ENCODE measurements at regions not wholly inside any gene's neighbourhood (a gene's known extent, or its start where the extent isn't known, plus 50 kb on each side); places are given as distances from the start of the nearest gene placed in this dataset.
"Not testable (repeated sequence)": the region's sequence is repeated elsewhere in the genome, so short reads cannot be mapped to it uniquely, and the experiment has no call there.

DNA sequence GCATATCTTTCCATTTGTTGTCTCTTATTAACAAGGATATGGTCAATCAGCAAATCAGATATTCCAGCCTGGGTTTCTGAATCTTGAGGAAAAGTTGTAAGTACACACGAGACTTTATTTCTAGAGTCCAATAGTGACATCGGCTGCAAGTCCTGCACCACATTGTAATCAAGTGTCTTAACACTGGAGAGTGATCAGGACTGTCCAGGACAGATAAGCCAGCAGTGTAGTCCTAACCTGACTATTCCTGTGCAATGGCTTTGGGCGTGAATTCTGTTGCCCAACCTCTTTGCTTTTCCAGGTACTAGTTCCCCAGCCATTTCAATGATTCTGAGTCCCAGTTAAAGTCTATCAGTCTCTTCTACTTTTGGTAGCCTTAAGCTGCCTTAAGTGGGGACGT, 395.0 kb downstream of the PCDH10 start:
- Histone ChIP-seq H3K4me3 (replicated peaks in 1 of 3; ENCODE audit: low read depth in 2 of 3, low read length in 3 of 3) (no peak overlapping the region), H3K4me2 (replicated peaks; ENCODE audit: extremely low read depth, low read length, poor library complexity, severe bottlenecking) (no peak overlapping the region), H3K4me1 (ENCODE audit: control insufficient read depth in 1 of 2, insufficient read depth in 2 of 2, low read length in 2 of 2) (no peaks in the 10 kb centered on the region), H4K20me1 (ENCODE audit: insufficient read depth, low read length) (no peaks in the 10 kb centered on the region), H3K27me3 (ENCODE audit: control insufficient read depth in 2 of 2, insufficient read depth in 2 of 2, low read length in 2 of 2) (no peaks in the 10 kb centered on the region), H3K9me3 (replicated peaks in 1 of 2; ENCODE audit: control insufficient read depth in 1 of 2, insufficient read depth in 1 of 2, low read length in 2 of 2) (no peaks in the 10 kb centered on the region), H2AFZ (ENCODE audit: insufficient read depth, low read depth, low read length, poor library complexity, severe bottlenecking) (no peak overlapping the region), H3K27ac (ENCODE audit: low read depth in 1 of 2, low read length in 2 of 2) (no peak overlapping the region), H3K36me3 (replicated peaks in 1 of 2; ENCODE audit: control insufficient read depth in 1 of 2, insufficient read depth in 2 of 2, low read length in 2 of 2) (no peaks in the 10 kb centered on the region), H3K9ac (ENCODE audit: insufficient read depth, low read length, poor library complexity, severe bottlenecking) (no peak overlapping the region), H3K79me2 (ENCODE audit: insufficient read depth, low read length) (no peaks in the 10 kb centered on the region)
- no peaks in the 10 kb centered on the region for H3K36me3 Mint-ChIP-seq
- H3K27ac Mint-ChIP-seq: no peak overlapping the region
- WGBS (ENCODE audit: insufficient coverage): 75% methylated on average over 3 of the region's 4 CpGs
- H3K4me1 Mint-ChIP-seq: no peaks in the 10 kb centered on the region
- TF ChIP-seq, protein P1, sequence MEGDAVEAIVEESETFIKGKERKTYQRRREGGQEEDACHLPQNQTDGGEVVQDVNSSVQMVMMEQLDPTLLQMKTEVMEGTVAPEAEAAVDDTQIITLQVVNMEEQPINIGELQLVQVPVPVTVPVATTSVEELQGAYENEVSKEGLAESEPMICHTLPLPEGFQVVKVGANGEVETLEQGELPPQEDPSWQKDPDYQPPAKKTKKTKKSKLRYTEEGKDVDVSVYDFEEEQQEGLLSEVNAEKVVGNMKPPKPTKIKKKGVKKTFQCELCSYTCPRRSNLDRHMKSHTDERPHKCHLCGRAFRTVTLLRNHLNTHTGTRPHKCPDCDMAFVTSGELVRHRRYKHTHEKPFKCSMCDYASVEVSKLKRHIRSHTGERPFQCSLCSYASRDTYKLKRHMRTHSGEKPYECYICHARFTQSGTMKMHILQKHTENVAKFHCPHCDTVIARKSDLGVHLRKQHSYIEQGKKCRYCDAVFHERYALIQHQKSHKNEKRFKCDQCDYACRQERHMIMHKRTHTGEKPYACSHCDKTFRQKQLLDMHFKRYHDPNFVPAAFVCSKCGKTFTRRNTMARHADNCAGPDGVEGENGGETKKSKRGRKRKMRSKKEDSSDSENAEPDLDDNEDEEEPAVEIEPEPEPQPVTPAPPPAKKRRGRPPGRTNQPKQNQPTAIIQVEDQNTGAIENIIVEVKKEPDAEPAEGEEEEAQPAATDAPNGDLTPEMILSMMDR (IDR thresholded peaks at IDR 0.05): no peak
- peaks cover 0 to 4% (median 0%) of the 10 kb centered on the region in 7 donors for H3K9me3 Mint-ChIP-seq
- intact Hi-C loops (cut with micrococcal nuclease): no loop called here
- no peak overlapping the region for H3K4me3 Mint-ChIP-seq
- H3K27me3 Mint-ChIP-seq (ENCODE audit: low read depth in 3 of 3): no peaks in the 10 kb centered on the region
- DNase-seq: no peak

DNA sequence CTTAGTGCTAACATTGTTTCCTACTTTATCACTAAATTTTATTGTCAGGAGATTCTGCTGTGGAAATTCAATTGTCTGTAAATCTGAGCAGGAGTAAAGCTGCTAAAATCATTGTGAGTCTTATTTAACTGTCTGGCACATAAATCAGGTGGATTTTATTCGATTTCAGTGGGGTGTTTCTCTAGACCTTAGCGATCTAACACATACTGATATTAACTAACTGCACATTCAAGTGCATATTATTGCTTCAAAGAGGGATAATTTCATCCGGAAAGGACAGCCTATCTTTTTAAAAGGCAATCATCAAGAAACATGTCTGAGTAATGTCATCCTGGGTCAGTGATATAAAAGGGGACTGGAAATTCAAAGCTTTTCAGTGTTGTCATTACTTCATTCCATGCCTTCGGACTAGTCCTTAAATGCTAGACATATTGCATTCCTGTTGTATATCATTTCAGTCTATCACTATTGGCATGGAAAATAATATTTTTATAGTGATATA, 388.7 kb downstream of the PCDH10 start:
- Histone ChIP-seq H3K9ac (ENCODE audit: insufficient read depth, low read length, poor library complexity, severe bottlenecking) (no peak overlapping the region), H3K4me1 (ENCODE audit: control insufficient read depth in 1 of 2, insufficient read depth in 2 of 2, low read length in 2 of 2) (no peaks in the 10 kb centered on the region), H3K9me3 (replicated peaks in 1 of 2; ENCODE audit: control insufficient read depth in 1 of 2, insufficient read depth in 1 of 2, low read length in 2 of 2) (no peaks in the 10 kb centered on the region), H3K4me3 (replicated peaks in 1 of 3; ENCODE audit: low read depth in 2 of 3, low read length in 3 of 3) (no peak overlapping the region), H4K20me1 (ENCODE audit: insufficient read depth, low read length) (no peaks in the 10 kb centered on the region), H3K4me2 (replicated peaks; ENCODE audit: extremely low read depth, low read length, poor library complexity, severe bottlenecking) (no peak overlapping the region), H2AFZ (ENCODE audit: insufficient read depth, low read depth, low read length, poor library complexity, severe bottlenecking) (no peak overlapping the region), H3K27ac (ENCODE audit: low read depth in 1 of 2, low read length in 2 of 2) (no peak overlapping the region), H3K79me2 (ENCODE audit: insufficient read depth, low read length) (no peaks in the 10 kb centered on the region), H3K27me3 (ENCODE audit: control insufficient read depth in 2 of 2, insufficient read depth in 2 of 2, low read length in 2 of 2) (no peaks in the 10 kb centered on the region), H3K36me3 (replicated peaks in 1 of 2; ENCODE audit: control insufficient read depth in 1 of 2, insufficient read depth in 2 of 2, low read length in 2 of 2) (no peaks in the 10 kb centered on the region)
- TF ChIP-seq, protein P1 (IDR thresholded peaks at IDR 0.05): no peak
- no CpG with 5 or more reads among the region's 4 CpGs for WGBS (ENCODE audit: insufficient coverage)
- Mint-ChIP-seq H3K4me1 (no peaks in the 10 kb centered on the region), H3K9me3 (peaks cover 0 to 7% (median 0%) of the 10 kb centered on the region in 7 donors), H3K36me3 (no peaks in the 10 kb centered on the region), H3K27ac (no peak overlapping the region), H3K4me3 (no peak overlapping the region), H3K27me3 (ENCODE audit: low read depth in 3 of 3) (peaks cover 0 to 1% (median 0%) of the 10 kb centered on the region in 3 donors)
- intact Hi-C loops (cut with micrococcal nuclease): no loop called here
- DNase-seq: no peak

DNA sequence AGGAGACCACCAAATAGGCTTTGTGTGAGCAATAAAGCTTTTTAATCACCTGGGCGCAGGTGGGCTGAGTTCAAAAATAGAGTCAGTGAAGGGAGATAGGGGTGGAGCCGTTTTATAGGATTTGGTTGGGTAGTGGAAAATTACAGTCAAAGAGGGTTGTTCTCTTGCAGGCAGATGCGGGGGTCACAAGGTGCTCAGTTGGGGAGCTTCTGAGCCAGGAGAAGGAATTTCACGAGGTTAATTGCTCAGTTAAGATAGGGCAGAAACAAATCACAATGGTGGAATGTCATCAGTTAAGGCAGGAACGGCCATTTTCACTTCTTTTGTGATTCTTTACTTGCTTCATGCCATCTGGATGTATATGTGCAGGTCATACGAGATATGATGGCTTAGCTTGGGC, 385.1 kb downstream of the PCDH10 start:
- H3K4me2 ChIP-seq (replicated peaks; ENCODE audit: extremely low read depth, low read length, poor library complexity, severe bottlenecking); H3K27ac ChIP-seq (ENCODE audit: low read depth in 1 of 2, low read length in 2 of 2); H3K4me1 ChIP-seq (ENCODE audit: control insufficient read depth in 1 of 2, insufficient read depth in 2 of 2, low read length in 2 of 2); intact Hi-C loops (cut with micrococcal nuclease); H3K4me3 Mint-ChIP-seq; DNase-seq; H3K4me3 ChIP-seq (replicated peaks in 1 of 3; ENCODE audit: low read depth in 2 of 3, low read length in 3 of 3); H3K9me3 Mint-ChIP-seq; H3K36me3 ChIP-seq (replicated peaks in 1 of 2; ENCODE audit: control insufficient read depth in 1 of 2, insufficient read depth in 2 of 2, low read length in 2 of 2); H4K20me1 ChIP-seq (ENCODE audit: insufficient read depth, low read length); H3K27me3 ChIP-seq (ENCODE audit: control insufficient read depth in 2 of 2, insufficient read depth in 2 of 2, low read length in 2 of 2); H3K4me1 Mint-ChIP-seq; H3K79me2 ChIP-seq (ENCODE audit: insufficient read depth, low read length); H2AFZ ChIP-seq (ENCODE audit: insufficient read depth, low read depth, low read length, poor library complexity, severe bottlenecking); H3K27me3 Mint-ChIP-seq (ENCODE audit: low read depth in 3 of 3); H3K27ac Mint-ChIP-seq; H3K36me3 Mint-ChIP-seq; H3K9me3 ChIP-seq (replicated peaks in 1 of 2; ENCODE audit: control insufficient read depth in 1 of 2, insufficient read depth in 1 of 2, low read length in 2 of 2); H3K9ac ChIP-seq (ENCODE audit: insufficient read depth, low read length, poor library complexity, severe bottlenecking): not testable (repeated sequence)
- 76% methylated on average over 5 of the region's 6 CpGs for WGBS (ENCODE audit: insufficient coverage)
